ENCODE measurements at regions not wholly inside any gene's neighbourhood (a gene's known extent, or its start where the extent isn't known, plus 50 kb on each side); places are given as distances from the start of the nearest gene placed in this dataset.

DNA sequence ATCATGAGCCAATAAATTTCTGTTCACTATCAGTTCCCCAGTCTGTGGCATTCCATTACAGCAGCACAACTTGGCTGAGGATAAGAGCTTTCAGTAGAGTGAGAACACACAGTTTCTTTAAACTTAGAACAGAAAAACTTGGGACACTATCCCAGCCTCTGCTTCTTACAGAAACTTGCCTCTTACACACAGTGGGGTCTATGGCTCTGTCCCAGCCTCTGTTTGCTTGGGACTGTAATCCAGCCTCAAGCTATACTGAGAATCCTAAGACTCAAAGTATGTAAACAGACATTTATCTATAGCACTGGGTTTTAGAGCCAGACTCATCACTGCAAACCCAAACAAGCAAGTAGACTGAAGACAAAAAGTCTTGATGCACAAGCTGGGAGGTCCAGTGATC lies 355.8 kb upstream of the VSTM2A start:
- H4K20me1 ChIP-seq (ENCODE audit: control insufficient read depth, insufficient read depth), result no peaks in the 10 kb centered on the region
- no peaks in the 10 kb centered on the region for H3K36me3 ChIP-seq (ENCODE audit: control insufficient read depth in 2 of 2, insufficient read depth in 2 of 2, low read length in 1 of 2)
- ChIA-PET CTCF (no interaction called here), POLR2A (no interaction called here), RAD21 (ENCODE audit: unreplicated experiment) (no interaction called here), SMC1A (ENCODE audit: uncharacterized antibody, unreplicated experiment) (interaction anchor here (0.8 kb wide), 1 partner anchor 46 kb away, joined by 3 read pairs; no protein-coding TSS in a partner anchor)
- no TSS peak for BruUV-seq (replicated peaks)
- H3K4me3 ChIP-seq, result no peak overlapping the region
- in situ Hi-C loops (cut with MboI), result no loop called here
- DNase-seq (ENCODE audit: low read depth, low spot score) (no peak), FAIRE-seq (no peak), ATAC-seq (no peak)
- H3K4me1 ChIP-seq (ENCODE audit: control insufficient read depth, insufficient read depth, low read length), result no peaks in the 10 kb centered on the region
- no peak overlapping the region for H2AFZ ChIP-seq (ENCODE audit: control insufficient read depth, low read depth, low read length)
- no peak overlapping the region for H3K27ac ChIP-seq (ENCODE audit: control insufficient read depth, insufficient read depth)
- H3K79me2 ChIP-seq (ENCODE audit: control insufficient read depth, insufficient read depth, low read length), result no peaks in the 10 kb centered on the region
- H3K9ac ChIP-seq (ENCODE audit: control insufficient read depth, insufficient read depth, low read length), result no peak overlapping the region
- no peaks in the 10 kb centered on the region for H3K27me3 ChIP-seq (replicated peaks in 1 of 2; ENCODE audit: control insufficient read depth in 2 of 2, insufficient read depth in 2 of 2, low read length in 1 of 2)
- H3K4me2 ChIP-seq (ENCODE audit: control insufficient read depth, insufficient read depth), result no peak overlapping the region
- H3K9me3 ChIP-seq (replicated peaks; ENCODE audit: control insufficient read depth, insufficient read depth, low read length), result no peaks in the 10 kb centered on the region
- intact Hi-C loops (cut with micrococcal nuclease; ENCODE audit: unreplicated experiment), result no loop called here
- TF ChIP-seq, protein P1, sequence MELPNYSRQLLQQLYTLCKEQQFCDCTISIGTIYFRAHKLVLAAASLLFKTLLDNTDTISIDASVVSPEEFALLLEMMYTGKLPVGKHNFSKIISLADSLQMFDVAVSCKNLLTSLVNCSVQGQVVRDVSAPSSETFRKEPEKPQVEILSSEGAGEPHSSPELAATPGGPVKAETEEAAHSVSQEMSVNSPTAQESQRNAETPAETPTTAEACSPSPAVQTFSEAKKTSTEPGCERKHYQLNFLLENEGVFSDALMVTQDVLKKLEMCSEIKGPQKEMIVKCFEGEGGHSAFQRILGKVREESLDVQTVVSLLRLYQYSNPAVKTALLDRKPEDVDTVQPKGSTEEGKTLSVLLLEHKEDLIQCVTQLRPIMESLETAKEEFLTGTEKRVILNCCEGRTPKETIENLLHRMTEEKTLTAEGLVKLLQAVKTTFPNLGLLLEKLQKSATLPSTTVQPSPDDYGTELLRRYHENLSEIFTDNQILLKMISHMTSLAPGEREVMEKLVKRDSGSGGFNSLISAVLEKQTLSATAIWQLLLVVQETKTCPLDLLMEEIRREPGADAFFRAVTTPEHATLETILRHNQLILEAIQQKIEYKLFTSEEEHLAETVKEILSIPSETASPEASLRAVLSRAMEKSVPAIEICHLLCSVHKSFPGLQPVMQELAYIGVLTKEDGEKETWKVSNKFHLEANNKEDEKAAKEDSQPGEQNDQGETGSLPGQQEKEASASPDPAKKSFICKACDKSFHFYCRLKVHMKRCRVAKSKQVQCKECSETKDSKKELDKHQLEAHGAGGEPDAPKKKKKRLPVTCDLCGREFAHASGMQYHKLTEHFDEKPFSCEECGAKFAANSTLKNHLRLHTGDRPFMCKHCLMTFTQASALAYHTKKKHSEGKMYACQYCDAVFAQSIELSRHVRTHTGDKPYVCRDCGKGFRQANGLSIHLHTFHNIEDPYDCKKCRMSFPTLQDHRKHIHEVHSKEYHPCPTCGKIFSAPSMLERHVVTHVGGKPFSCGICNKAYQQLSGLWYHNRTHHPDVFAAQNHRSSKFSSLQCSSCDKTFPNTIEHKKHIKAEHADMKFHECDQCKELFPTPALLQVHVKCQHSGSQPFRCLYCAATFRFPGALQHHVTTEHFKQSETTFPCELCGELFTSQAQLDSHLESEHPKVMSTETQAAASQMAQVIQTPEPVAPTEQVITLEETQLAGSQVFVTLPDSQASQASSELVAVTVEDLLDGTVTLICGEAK (IDR thresholded peaks at IDR 0.05; ENCODE audit: borderline replicate concordance), result no peak
- TF ChIP-seq, protein P2, sequence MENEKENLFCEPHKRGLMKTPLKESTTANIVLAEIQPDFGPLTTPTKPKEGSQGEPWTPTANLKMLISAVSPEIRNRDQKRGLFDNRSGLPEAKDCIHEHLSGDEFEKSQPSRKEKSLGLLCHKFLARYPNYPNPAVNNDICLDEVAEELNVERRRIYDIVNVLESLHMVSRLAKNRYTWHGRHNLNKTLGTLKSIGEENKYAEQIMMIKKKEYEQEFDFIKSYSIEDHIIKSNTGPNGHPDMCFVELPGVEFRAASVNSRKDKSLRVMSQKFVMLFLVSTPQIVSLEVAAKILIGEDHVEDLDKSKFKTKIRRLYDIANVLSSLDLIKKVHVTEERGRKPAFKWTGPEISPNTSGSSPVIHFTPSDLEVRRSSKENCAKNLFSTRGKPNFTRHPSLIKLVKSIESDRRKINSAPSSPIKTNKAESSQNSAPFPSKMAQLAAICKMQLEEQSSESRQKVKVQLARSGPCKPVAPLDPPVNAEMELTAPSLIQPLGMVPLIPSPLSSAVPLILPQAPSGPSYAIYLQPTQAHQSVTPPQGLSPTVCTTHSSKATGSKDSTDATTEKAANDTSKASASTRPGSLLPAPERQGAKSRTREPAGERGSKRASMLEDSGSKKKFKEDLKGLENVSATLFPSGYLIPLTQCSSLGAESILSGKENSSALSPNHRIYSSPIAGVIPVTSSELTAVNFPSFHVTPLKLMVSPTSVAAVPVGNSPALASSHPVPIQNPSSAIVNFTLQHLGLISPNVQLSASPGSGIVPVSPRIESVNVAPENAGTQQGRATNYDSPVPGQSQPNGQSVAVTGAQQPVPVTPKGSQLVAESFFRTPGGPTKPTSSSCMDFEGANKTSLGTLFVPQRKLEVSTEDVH (IDR thresholded peaks at IDR 0.05; ENCODE audit: low read depth, partially characterized antibody), result no peak
- TF ChIP-seq, protein P3, sequence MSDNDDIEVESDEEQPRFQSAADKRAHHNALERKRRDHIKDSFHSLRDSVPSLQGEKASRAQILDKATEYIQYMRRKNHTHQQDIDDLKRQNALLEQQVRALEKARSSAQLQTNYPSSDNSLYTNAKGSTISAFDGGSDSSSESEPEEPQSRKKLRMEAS (IDR thresholded peaks at IDR 0.05; ENCODE audit: low read depth, low read length), result no peak
- TF ChIP-seq BRCA1 (IDR thresholded peaks at IDR 0.05; ENCODE audit: low read depth, low read length) (no peak), IKZF2 (IDR thresholded peaks at IDR 0.05) (no peak), CBX3 (IDR thresholded peaks at IDR 0.05; ENCODE audit: borderline replicate concordance, low read depth) (no peak), FOXM1 (IDR thresholded peaks at IDR 0.05; ENCODE audit: low read depth, low read length) (no peak), NFXL1 (IDR thresholded peaks at IDR 0.05; ENCODE audit: borderline replicate concordance) (no peak), MTA2 (IDR thresholded peaks at IDR 0.05; ENCODE audit: low read depth) (no peak), BACH1 (IDR thresholded peaks at IDR 0.05; ENCODE audit: borderline replicate concordance) (no peak), SREBF2 (IDR thresholded peaks at IDR 0.05; ENCODE audit: low read length) (no peak), NR2C1 (IDR thresholded peaks at IDR 0.05) (no peak), NFYB (IDR thresholded peaks at IDR 0.05; ENCODE audit: insufficient read depth, low read depth, low read length) (no peak), CHD1 (IDR thresholded peaks at IDR 0.05; ENCODE audit: low read depth, low read length) (no peak), STAT1 (conservative IDR thresholded peaks at IDR 0.05) (no peak), HCFC1 (IDR thresholded peaks at IDR 0.05; ENCODE audit: low read length) (no peak)
- TF ChIP-seq, protein P4, sequence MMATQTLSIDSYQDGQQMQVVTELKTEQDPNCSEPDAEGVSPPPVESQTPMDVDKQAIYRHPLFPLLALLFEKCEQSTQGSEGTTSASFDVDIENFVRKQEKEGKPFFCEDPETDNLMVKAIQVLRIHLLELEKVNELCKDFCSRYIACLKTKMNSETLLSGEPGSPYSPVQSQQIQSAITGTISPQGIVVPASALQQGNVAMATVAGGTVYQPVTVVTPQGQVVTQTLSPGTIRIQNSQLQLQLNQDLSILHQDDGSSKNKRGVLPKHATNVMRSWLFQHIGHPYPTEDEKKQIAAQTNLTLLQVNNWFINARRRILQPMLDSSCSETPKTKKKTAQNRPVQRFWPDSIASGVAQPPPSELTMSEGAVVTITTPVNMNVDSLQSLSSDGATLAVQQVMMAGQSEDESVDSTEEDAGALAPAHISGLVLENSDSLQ (IDR thresholded peaks at IDR 0.05), result no peak
- TF ChIP-seq, protein P5, sequence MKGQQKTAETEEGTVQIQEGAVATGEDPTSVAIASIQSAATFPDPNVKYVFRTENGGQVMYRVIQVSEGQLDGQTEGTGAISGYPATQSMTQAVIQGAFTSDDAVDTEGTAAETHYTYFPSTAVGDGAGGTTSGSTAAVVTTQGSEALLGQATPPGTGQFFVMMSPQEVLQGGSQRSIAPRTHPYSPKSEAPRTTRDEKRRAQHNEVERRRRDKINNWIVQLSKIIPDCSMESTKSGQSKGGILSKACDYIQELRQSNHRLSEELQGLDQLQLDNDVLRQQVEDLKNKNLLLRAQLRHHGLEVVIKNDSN (IDR thresholded peaks at IDR 0.05; ENCODE audit: borderline replicate concordance, extremely low read length, insufficient read depth, low read depth, low read length), result no peak

Data from GM12878 (cell line).